ENCODE measurements at regions not wholly inside any gene's neighbourhood (a gene's known extent, or its start where the extent isn't known, plus 50 kb on each side); places are given as distances from the start of the nearest gene placed in this dataset.

DNA sequence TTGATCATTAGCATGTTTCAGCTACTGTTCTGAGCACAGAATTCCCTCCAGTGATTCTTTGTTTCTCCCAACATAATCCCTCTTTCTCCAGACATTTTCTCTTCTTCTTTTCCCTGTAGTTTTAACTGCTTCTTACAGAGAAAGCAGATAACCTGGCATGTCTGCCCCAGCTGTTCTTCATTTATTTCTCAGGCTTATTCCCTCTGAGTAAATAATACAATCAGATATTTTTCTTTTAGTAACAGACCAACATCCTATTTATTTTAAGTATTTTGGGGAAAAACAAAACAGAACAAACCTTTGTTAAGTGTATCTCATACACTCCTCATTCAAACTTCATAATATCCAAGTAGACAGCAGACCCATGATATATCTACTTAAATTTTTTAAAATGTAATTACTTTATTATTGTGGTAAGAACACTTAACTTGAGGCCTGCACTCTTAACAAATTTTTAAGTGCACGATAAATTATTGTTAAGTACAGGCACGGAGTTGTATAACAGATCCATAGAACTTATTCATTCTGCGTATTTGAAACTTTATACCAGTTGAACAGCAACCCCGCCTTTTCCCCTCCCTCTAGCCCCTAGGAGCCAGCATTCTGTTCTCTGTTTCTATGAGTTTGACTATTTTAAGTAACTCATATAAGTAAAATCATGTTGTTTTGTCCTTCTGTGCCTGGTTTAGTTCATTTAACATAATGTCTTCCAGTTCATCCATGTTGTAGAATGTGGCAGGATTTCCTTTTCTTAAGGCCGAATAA lies 540.0 kb downstream of the LMO7 start (continued):
- TF ChIP-seq EZH2 (IDR thresholded peaks at IDR 0.05; ENCODE audit: low read depth, low read length, severe bottlenecking) (no peak), RNF2 (IDR thresholded peaks at IDR 0.05; ENCODE audit: borderline replicate concordance, low read depth, low read length, missing control alignments, poor library complexity, severe bottlenecking) (no peak), BCL11A (IDR thresholded peaks at IDR 0.05; ENCODE audit: low read depth in 2 of 2, low read length in 2 of 2) (no peak), FOSL1 (IDR thresholded peaks at IDR 0.05; ENCODE audit: insufficient read depth, low read depth, low read length) (no peak), PHF8 (conservative IDR thresholded peaks at IDR 0.05; ENCODE audit: low read depth, low read length) (no peak), CBX8 (IDR thresholded peaks at IDR 0.05; ENCODE audit: borderline replicate concordance, low read depth, low read length) (no peak), POLR2A (IDR thresholded peaks at IDR 0.05; ENCODE audit: control extremely low read depth in 1 of 2, low read depth in 2 of 2, low read length in 2 of 2) (no peak)

Data from H1 (cell line).